ENCODE measurements at regions not wholly inside any gene's neighbourhood (a gene's known extent, or its start where the extent isn't known, plus 50 kb on each side); places are given as distances from the start of the nearest gene placed in this dataset.
"Not testable (repeated sequence)": the region's sequence is repeated elsewhere in the genome, so short reads cannot be mapped to it uniquely, and the experiment has no call there.

- TF ChIP-seq ZNF555 (tag by site-specific recombination; conservative IDR thresholded peaks at IDR 0.05) (no peak), ZNF610 (tag by site-specific recombination; IDR thresholded peaks at IDR 0.05; ENCODE audit: borderline replicate concordance) (no peak), REPIN1 (tag by site-specific recombination; IDR thresholded peaks at IDR 0.05; ENCODE audit: low read depth) (no peak), ZNF624 (tag by site-specific recombination; IDR thresholded peaks at IDR 0.05) (no peak), GLI2 (tag by site-specific recombination; IDR thresholded peaks at IDR 0.05; ENCODE audit: borderline replicate concordance, low read depth) (no peak), KLF8 (tag by site-specific recombination; IDR thresholded peaks at IDR 0.05) (no peak), ZNF391 (tag by site-specific recombination; IDR thresholded peaks at IDR 0.05; ENCODE audit: borderline replicate concordance, low read depth) (no peak), ZNF747 (tag by site-specific recombination; IDR thresholded peaks at IDR 0.05) (no peak), ZNF529 (tag by site-specific recombination; IDR thresholded peaks at IDR 0.05; ENCODE audit: insufficient replicate concordance) (no peak), ZFP37 (tag by site-specific recombination; IDR thresholded peaks at IDR 0.05) (no peak), REST (tag by site-specific recombination; IDR thresholded peaks at IDR 0.05) (no peak), ZNF133 (tag by site-specific recombination; IDR thresholded peaks at IDR 0.05) (no peak), ZNF280D (tag by site-specific recombination; IDR thresholded peaks at IDR 0.05) (no peak), ZNF223 (tag by site-specific recombination; IDR thresholded peaks at IDR 0.05) (no peak)
- Histone ChIP-seq H3K36me3 (ENCODE audit: control insufficient read depth in 2 of 2, insufficient read depth in 1 of 2, low read length in 2 of 2) (no peaks in the 10 kb centered on the region), H3K4me1 (ENCODE audit: control insufficient read depth, insufficient read depth, low read length) (no peaks in the 10 kb centered on the region), H3K27ac (ENCODE audit: extremely low read depth, low read depth, low read length) (no peak overlapping the region), H3K9me3 (ENCODE audit: control insufficient read depth, insufficient read depth, low read depth, low read length) (no peaks in the 10 kb centered on the region), H3K4me3 (ENCODE audit: low read depth, low read length) (no peak overlapping the region)
- ChIA-PET POLR2A (no interaction called here), CTCF (interaction anchor here (0.9 to 1.6 kb wide), 2 partner anchors 355 to 427 kb away, joined by 4 read pairs; no protein-coding TSS in a partner anchor)
Observed at GRCh38 chr4:147163311-147163710, 217.6 kb upstream of the TTC29 start.

- H3K4me3 ChIP-seq (ENCODE audit: low read depth, low read length); H3K27ac ChIP-seq (ENCODE audit: extremely low read depth, low read depth, low read length); CTCF ChIA-PET; H3K4me1 ChIP-seq (ENCODE audit: control insufficient read depth, insufficient read depth, low read length); H3K9me3 ChIP-seq (ENCODE audit: control insufficient read depth, insufficient read depth, low read depth, low read length); POLR2A ChIA-PET; H3K36me3 ChIP-seq (ENCODE audit: control insufficient read depth in 2 of 2, insufficient read depth in 1 of 2, low read length in 2 of 2): not testable (repeated sequence)
Observed at GRCh38 chr4:147168200-147168599, 222.5 kb upstream of the TTC29 start.

- ChIA-PET POLR2A (no interaction called here), CTCF (no interaction called here)
- H3K27ac ChIP-seq (ENCODE audit: extremely low read depth, low read depth, low read length) = no peak overlapping the region
- H3K9me3 ChIP-seq (ENCODE audit: control insufficient read depth, insufficient read depth, low read depth, low read length) = no peaks in the 10 kb centered on the region
- no peak overlapping the region for H3K4me3 ChIP-seq (ENCODE audit: low read depth, low read length)
- no peaks in the 10 kb centered on the region for H3K36me3 ChIP-seq (ENCODE audit: control insufficient read depth in 2 of 2, insufficient read depth in 1 of 2, low read length in 2 of 2)
- no peak for TF ChIP-seq YY2 (tag by site-specific recombination; IDR thresholded peaks at IDR 0.05)
- no peak for TF ChIP-seq ZNF501 (tag by site-specific recombination; IDR thresholded peaks at IDR 0.05)
- no peak for TF ChIP-seq ZNF223 (tag by site-specific recombination; IDR thresholded peaks at IDR 0.05)
- TF ChIP-seq ZNF549 (tag by site-specific recombination; IDR thresholded peaks at IDR 0.05) = no peak
- TF ChIP-seq ZNF184 (tag by site-specific recombination; IDR thresholded peaks at IDR 0.05) = no peak
- no peak for TF ChIP-seq ZNF548 (tag by site-specific recombination; IDR thresholded peaks at IDR 0.05)
- TF ChIP-seq ZNF366 (tag by site-specific recombination; conservative IDR thresholded peaks at IDR 0.05) = no peak
- TF ChIP-seq ZNF155 (tag by site-specific recombination; IDR thresholded peaks at IDR 0.05) = no peak
- TF ChIP-seq ZNF112 (tag by site-specific recombination; IDR thresholded peaks at IDR 0.05) = no peak
- no peak for TF ChIP-seq ZNF624 (tag by site-specific recombination; IDR thresholded peaks at IDR 0.05)
- no peak for TF ChIP-seq GFI1B (tag by site-specific recombination; IDR thresholded peaks at IDR 0.05)
- TF ChIP-seq ZNF785 (tag by site-specific recombination; IDR thresholded peaks at IDR 0.05) = no peak
- 0 out of 2 replicates have a peak, but pooled peaks cover 2% of the 10 kb centered on the region for H3K4me1 ChIP-seq (ENCODE audit: control insufficient read depth, insufficient read depth, low read length)
Observed at GRCh38 chr4:147173322-147173721, 227.7 kb upstream of the TTC29 start.

Data from HEK293 (cell line).